Tibial nerve (tissue), 3 donors: ENCODE measurements at regions not wholly inside any gene's neighbourhood (a gene's known extent, or its start where the extent isn't known, plus 50 kb on each side); places are given as distances from the start of the nearest gene placed in this dataset.

Source experiments
- POLR2A ChIP-seq, 2 donors: fragments of 450-650 bp; IDR thresholded peaks; one replicate each; pipeline ENCODE4 v1.6.1; 2017; ENCODE audit warnings: antibody characterized with exemption in 2 of 2, mild to moderate bottlenecking in 2 of 2, moderate library complexity in 2 of 2
- TF ChIP-seq, protein P1 (sequence below), 5 experiments: fragments of 200-600 bp in 3 of 5; fragments of 450-650 bp in 2 of 5; sonication (generic) in 3 of 5; IDR thresholded peaks; one replicate each; pipeline ENCODE4 v1.5.1; 2016 to 2019; ENCODE audit warnings: antibody characterized with exemption in 5 of 5, mild to moderate bottlenecking in 3 of 5, moderate library complexity in 2 of 5

DNA sequence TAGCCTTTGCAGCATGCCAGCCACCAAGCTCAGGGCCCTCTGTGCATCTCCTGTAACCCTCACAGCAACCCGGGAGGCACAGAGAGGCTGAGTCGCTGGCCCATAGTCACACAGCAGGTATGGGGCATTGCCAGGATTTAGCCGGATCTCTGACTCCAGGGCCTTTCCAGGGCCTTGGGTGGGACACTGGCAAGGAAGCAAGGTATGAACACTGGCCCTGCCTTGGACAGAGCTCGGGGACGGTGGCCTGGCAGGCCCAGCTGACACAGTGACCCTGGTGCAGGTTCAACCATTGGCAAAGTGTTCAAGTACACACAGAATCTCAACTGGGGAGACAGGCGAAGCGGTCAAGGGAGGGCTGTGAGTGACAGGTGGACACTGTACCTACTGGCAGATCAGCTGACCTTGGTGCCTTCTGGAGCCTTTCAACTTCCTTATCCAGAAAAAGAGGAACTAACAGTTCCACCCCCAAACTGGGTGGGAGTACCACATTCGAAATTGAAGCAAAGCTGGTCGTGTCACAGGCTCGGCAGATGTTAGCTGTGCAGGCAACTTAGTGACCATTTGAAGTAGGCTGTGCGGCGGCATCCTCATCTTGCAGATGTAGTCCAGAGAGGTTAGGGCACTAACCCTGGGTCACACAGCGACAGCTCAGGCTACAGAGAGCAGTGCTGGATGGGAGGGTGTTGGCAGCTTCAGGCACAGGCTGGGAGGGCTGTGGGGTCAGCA is 287.4 kb downstream of the SEC14L1 start:
- TF ChIP-seq, protein P1, sequence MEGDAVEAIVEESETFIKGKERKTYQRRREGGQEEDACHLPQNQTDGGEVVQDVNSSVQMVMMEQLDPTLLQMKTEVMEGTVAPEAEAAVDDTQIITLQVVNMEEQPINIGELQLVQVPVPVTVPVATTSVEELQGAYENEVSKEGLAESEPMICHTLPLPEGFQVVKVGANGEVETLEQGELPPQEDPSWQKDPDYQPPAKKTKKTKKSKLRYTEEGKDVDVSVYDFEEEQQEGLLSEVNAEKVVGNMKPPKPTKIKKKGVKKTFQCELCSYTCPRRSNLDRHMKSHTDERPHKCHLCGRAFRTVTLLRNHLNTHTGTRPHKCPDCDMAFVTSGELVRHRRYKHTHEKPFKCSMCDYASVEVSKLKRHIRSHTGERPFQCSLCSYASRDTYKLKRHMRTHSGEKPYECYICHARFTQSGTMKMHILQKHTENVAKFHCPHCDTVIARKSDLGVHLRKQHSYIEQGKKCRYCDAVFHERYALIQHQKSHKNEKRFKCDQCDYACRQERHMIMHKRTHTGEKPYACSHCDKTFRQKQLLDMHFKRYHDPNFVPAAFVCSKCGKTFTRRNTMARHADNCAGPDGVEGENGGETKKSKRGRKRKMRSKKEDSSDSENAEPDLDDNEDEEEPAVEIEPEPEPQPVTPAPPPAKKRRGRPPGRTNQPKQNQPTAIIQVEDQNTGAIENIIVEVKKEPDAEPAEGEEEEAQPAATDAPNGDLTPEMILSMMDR (IDR thresholded peaks at IDR 0.05): no peak
- TF ChIP-seq POLR2A (IDR thresholded peaks at IDR 0.05): no peak
